ENCODE measurements at regions not wholly inside any gene's neighbourhood (a gene's known extent, or its start where the extent isn't known, plus 50 kb on each side); places are given as distances from the start of the nearest gene placed in this dataset.
A peak's percentile ranks its signal among the peaks of the same experiment; 100 is the strongest.

DNA sequence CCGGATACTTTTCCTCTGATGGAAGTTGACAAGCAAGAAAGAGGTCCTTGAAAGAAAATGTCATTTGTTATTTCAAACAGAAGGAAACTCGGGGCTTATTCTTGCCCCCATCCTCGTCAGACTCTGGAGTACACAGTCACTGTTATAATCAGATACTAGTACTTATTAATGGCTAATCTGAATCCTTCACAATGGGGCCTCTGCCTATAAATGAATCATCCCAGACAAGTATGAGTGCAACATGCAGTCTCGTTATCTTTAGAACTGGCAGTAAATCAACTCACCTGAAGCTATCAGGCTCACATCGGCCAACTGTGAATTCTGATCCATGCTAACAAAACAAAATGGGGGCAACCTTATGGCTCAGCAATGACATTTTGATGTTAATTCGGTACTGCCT, 216.7 kb downstream of the GRIN2B start:
- H3K9ac ChIP-seq (ENCODE audit: low read length in 3 of 3), result no peak overlapping the region
- no peaks in the 10 kb centered on the region for H3K27me3 ChIP-seq (ENCODE audit: control insufficient read depth, insufficient read depth, low read length)
- no peak overlapping the region for H3K4me3 ChIP-seq (ENCODE audit: low read length in 3 of 3)
- no peak overlapping the region for H3K27ac ChIP-seq (ENCODE audit: low read depth in 2 of 2, low read length in 2 of 2)
- DNase-seq, result no peak
- TF ChIP-seq, protein P1, sequence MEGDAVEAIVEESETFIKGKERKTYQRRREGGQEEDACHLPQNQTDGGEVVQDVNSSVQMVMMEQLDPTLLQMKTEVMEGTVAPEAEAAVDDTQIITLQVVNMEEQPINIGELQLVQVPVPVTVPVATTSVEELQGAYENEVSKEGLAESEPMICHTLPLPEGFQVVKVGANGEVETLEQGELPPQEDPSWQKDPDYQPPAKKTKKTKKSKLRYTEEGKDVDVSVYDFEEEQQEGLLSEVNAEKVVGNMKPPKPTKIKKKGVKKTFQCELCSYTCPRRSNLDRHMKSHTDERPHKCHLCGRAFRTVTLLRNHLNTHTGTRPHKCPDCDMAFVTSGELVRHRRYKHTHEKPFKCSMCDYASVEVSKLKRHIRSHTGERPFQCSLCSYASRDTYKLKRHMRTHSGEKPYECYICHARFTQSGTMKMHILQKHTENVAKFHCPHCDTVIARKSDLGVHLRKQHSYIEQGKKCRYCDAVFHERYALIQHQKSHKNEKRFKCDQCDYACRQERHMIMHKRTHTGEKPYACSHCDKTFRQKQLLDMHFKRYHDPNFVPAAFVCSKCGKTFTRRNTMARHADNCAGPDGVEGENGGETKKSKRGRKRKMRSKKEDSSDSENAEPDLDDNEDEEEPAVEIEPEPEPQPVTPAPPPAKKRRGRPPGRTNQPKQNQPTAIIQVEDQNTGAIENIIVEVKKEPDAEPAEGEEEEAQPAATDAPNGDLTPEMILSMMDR (IDR thresholded peaks at IDR 0.05; ENCODE audit: borderline replicate concordance, extremely low read depth, insufficient read depth), result no peak
- H3K36me3 ChIP-seq (ENCODE audit: control insufficient read depth in 2 of 3, insufficient read depth in 3 of 3, low read length in 3 of 3), result no peaks in the 10 kb centered on the region
- no peak for FAIRE-seq
- H3K9me3 ChIP-seq (ENCODE audit: control insufficient read depth in 2 of 3, insufficient read depth in 1 of 3, low read length in 3 of 3), result no peaks in the 10 kb centered on the region
- intact Hi-C loops (cut with DNase I), result no loop called here
- no peaks in the 10 kb centered on the region for H3K4me1 ChIP-seq (ENCODE audit: control insufficient read depth in 2 of 3, insufficient read depth in 2 of 3, low read depth in 1 of 3, low read length in 3 of 3)

DNA sequence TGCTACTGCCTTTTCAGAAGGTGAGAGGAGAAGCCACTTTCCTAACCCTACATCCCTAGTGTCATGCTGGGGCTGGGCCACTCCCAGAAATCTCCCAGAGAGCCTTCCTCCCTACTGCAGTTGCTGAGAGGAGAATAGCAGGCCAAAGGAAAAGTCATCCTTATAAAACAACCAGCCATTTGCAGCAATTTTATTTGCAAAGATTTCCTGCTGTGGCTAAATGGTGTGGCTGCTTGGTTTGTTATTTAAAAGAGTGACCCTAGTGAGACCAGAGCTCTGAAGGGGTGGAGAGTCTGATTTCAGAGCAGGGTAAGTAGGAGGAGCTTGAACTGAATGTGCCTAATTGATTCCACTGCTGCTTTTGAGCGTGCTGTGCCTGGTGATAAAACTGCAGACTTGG, 232.0 kb downstream of the GRIN2B start:
- Histone ChIP-seq H3K4me3 (ENCODE audit: low read length in 3 of 3) (no peak overlapping the region), H3K36me3 (ENCODE audit: control insufficient read depth in 2 of 3, insufficient read depth in 3 of 3, low read length in 3 of 3) (no peaks in the 10 kb centered on the region), H3K9me3 (ENCODE audit: control insufficient read depth in 2 of 3, insufficient read depth in 1 of 3, low read length in 3 of 3) (no peaks in the 10 kb centered on the region), H3K4me1 (ENCODE audit: control insufficient read depth in 2 of 3, insufficient read depth in 2 of 3, low read depth in 1 of 3, low read length in 3 of 3) (no peaks in the 10 kb centered on the region), H3K9ac (ENCODE audit: low read length in 3 of 3) (no peak overlapping the region), H3K27ac (ENCODE audit: low read depth in 2 of 2, low read length in 2 of 2) (no peak overlapping the region), H3K27me3 (ENCODE audit: control insufficient read depth, insufficient read depth, low read length) (no peaks in the 10 kb centered on the region)
- peak in 3 of 5 donors; percentile 13 to 40 (median 33) for DNase-seq
- no peak for FAIRE-seq
- TF ChIP-seq, protein P1 (IDR thresholded peaks at IDR 0.05; ENCODE audit: borderline replicate concordance, extremely low read depth, insufficient read depth), result no peak
- intact Hi-C loops (cut with DNase I), result no loop called here

DNA sequence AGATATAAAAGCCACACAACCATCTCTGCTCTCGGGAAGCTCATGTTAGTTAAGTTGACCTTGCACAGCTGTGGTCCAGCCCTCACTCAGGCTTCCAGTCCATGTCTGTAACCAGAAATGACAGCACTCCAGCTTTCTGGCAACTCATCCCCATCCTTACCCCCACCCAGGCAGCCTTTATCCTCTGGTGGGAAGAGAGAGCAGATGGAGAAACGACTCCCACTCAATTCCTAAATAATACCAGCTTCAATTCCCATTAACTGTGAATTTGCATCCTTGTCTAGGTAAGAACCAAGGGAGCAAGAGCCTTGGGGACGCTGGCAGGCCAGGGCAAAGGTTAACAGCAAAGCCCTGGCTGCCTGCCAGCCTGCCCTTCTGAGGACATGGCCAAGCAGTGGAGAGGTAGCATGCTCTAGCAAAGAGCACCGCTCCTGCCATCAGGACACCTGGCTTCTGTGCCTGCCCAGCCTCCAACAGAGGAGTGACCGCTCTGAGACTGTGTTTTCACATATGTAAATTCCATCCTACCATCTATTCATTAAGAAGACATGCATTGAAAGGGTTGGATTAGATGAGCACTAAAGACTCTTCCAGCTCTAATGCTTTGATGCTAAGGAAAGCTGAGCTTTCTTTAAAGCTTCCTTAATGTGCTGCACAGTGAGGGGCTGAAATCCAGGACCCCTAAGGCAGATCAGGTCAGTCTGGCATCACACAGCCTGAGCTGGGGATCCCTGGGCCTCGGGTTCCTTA, 236.1 kb downstream of the GRIN2B start:
- Histone ChIP-seq H3K27ac (ENCODE audit: low read depth in 2 of 2, low read length in 2 of 2) (no peak overlapping the region), H3K27me3 (ENCODE audit: control insufficient read depth, insufficient read depth, low read length) (no peaks in the 10 kb centered on the region), H3K36me3 (ENCODE audit: control insufficient read depth in 2 of 3, insufficient read depth in 3 of 3, low read length in 3 of 3) (no peaks in the 10 kb centered on the region), H3K9ac (ENCODE audit: low read length in 3 of 3) (no peak overlapping the region), H3K4me1 (ENCODE audit: control insufficient read depth in 2 of 3, insufficient read depth in 2 of 3, low read depth in 1 of 3, low read length in 3 of 3) (no peaks in the 10 kb centered on the region), H3K9me3 (ENCODE audit: control insufficient read depth in 2 of 3, insufficient read depth in 1 of 3, low read length in 3 of 3) (no peaks in the 10 kb centered on the region), H3K4me3 (ENCODE audit: low read length in 3 of 3) (no peak overlapping the region)
- no peak for DNase-seq
- TF ChIP-seq, protein P1 (IDR thresholded peaks at IDR 0.05; ENCODE audit: borderline replicate concordance, extremely low read depth, insufficient read depth), result no peak
- intact Hi-C loops (cut with DNase I), result no loop called here
- no peak for FAIRE-seq

DNA sequence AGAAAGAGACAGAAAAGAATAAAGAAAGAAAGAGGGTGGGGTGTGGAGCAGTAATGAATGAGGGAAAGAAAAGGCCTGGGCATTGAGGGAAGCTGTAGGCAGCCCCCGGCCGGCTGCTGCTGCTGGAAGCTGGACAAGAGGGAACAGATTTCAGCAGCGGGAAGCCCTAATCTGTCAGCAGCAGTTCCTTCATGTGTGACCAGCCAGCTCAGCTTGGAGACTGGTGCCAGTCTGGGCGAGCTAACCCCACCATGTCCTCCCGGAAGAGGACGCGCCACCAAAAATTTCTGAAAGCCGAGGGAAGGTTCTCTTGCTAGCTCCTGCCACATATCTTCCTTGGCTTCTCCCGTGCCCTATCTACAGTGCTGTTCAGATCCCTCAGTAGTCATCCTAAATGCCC, 236.8 kb downstream of the GRIN2B start:
- no peak for FAIRE-seq
- no peak overlapping the region for H3K27ac ChIP-seq (ENCODE audit: low read depth in 2 of 2, low read length in 2 of 2)
- intact Hi-C loops (cut with DNase I), result no loop called here
- no peak overlapping the region for H3K4me3 ChIP-seq (ENCODE audit: low read length in 3 of 3)
- H3K36me3 ChIP-seq (ENCODE audit: control insufficient read depth in 2 of 3, insufficient read depth in 3 of 3, low read length in 3 of 3), result no peaks in the 10 kb centered on the region
- no peaks in the 10 kb centered on the region for H3K4me1 ChIP-seq (ENCODE audit: control insufficient read depth in 2 of 3, insufficient read depth in 2 of 3, low read depth in 1 of 3, low read length in 3 of 3)
- no peaks in the 10 kb centered on the region for H3K27me3 ChIP-seq (ENCODE audit: control insufficient read depth, insufficient read depth, low read length)
- no peak overlapping the region for H3K9ac ChIP-seq (ENCODE audit: low read length in 3 of 3)
- TF ChIP-seq, protein P1 (IDR thresholded peaks at IDR 0.05; ENCODE audit: borderline replicate concordance, extremely low read depth, insufficient read depth), result no peak
- DNase-seq, result peak in 1 of 5 donors; percentile 12
- no peaks in the 10 kb centered on the region for H3K9me3 ChIP-seq (ENCODE audit: control insufficient read depth in 2 of 3, insufficient read depth in 1 of 3, low read length in 3 of 3)
